GM23248 (cell line): ENCODE measurements at regions not wholly inside any gene's neighbourhood (a gene's known extent, or its start where the extent isn't known, plus 50 kb on each side); places are given as distances from the start of the nearest gene placed in this dataset.

ENCODE experiments used
- DNase-seq: peaks from one replicate; pipeline ENCODE4 v3.0.0-alpha.2; 2015
- H2AFZ ChIP-seq: fragments of 200-600 bp; sonication (generic); 2 replicates; pipeline ENCODE4 v1.6.1; 2016; ENCODE audit warnings: antibody characterized with exemption
- H3F3A ChIP-seq: fragments of 200-600 bp; sonication (generic); 2 replicates; pipeline ENCODE4 v1.6.1; 2016; ENCODE audit warnings: mild to moderate bottlenecking, antibody characterized with exemption, mixed run types; ENCODE audit not compliant: insufficient read depth
- H3K27ac ChIP-seq: fragments of 200-600 bp; sonication (generic); 2 replicates; pipeline ENCODE4 v1.5.1; 2016; ENCODE audit warnings: mild to moderate bottlenecking
- H3K27me3 ChIP-seq: fragments of 200-600 bp; sonication (generic); replicated peaks from 2 replicates; pipeline ENCODE4 v1.6.1; 2016; ENCODE audit warnings: mild to moderate bottlenecking; ENCODE audit not compliant: insufficient read depth
- H3K36me3 ChIP-seq: fragments of 200-600 bp; sonication (generic); 2 replicates; pipeline ENCODE4 v1.6.1; 2016; ENCODE audit warnings: low read depth, mild to moderate bottlenecking
- H3K4me1 ChIP-seq: fragments of 200-600 bp; sonication (generic); 2 replicates; pipeline ENCODE4 v1.6.1; 2016; ENCODE audit warnings: mild to moderate bottlenecking; ENCODE audit not compliant: insufficient read depth
- H3K4me2 ChIP-seq: fragments of 200-600 bp; sonication (generic); one replicate; pipeline ENCODE4 v1.6.1; 2016; ENCODE audit warnings: mild to moderate bottlenecking; ENCODE audit not compliant: unreplicated experiment
- H3K4me3 ChIP-seq: fragments of 200-600 bp; sonication (generic); 2 replicates; pipeline ENCODE4 v1.5.1; 2016; ENCODE audit warnings: mild to moderate bottlenecking
- H3K79me2 ChIP-seq: fragments of 200-600 bp; sonication (generic); 2 replicates; pipeline ENCODE4 v1.6.1; 2016; ENCODE audit warnings: mild to moderate bottlenecking; ENCODE audit not compliant: insufficient read depth
- H3K9ac ChIP-seq: fragments of 200-600 bp; sonication (generic); 2 replicates; pipeline ENCODE4 v1.6.1; 2016; ENCODE audit warnings: mild to moderate bottlenecking
- H3K9me2 ChIP-seq: fragments of 200-600 bp; sonication (generic); 2 replicates; pipeline ENCODE4 v1.6.1; 2016; ENCODE audit warnings: mixed run types, mild to moderate bottlenecking, moderate library complexity; ENCODE audit not compliant: insufficient read depth
- H3K9me3 ChIP-seq: fragments of 200-600 bp; sonication (generic); one replicate; pipeline ENCODE4 v1.6.1; 2017; ENCODE audit warnings: low read depth
- H4K20me1 ChIP-seq: fragments of 200-600 bp; sonication (generic); 2 replicates; pipeline ENCODE4 v1.6.0; 2016; ENCODE audit not compliant: insufficient read depth
- EZH2 ChIP-seq: fragments of 200-600 bp; sonication (generic); IDR thresholded peaks from 2 replicates; pipeline ENCODE4 v1.6.1; 2018; ENCODE audit warnings: antibody characterized with exemption, mild to moderate bottlenecking; ENCODE audit not compliant: insufficient read depth, poor library complexity, severe bottlenecking
- EZH2phosphoT487 ChIP-seq: fragments of 200-600 bp; sonication (generic); IDR thresholded peaks from 2 replicates; pipeline ENCODE4 v1.6.1; 2018; ENCODE audit warnings: antibody characterized with exemption, moderate library complexity, mild to moderate bottlenecking, low read depth; ENCODE audit not compliant: insufficient read depth
- WGBS, 2 experiments: methylation state at CpG; one replicate each; pipeline ENCODE4 v1.1.6; 2015 to 2017; ENCODE audit warnings: low lambda C conversion rate in 2 of 2, low coverage in 1 of 2; ENCODE audit errors: missing lambda C conversion rate in 2 of 2; 5-methylcytosine and 5-hydroxymethylcytosine counted together
- in situ Hi-C: fragments of 300-500 bp; cut with MboI; formaldehyde crosslinking; loops from 2 replicates; pipeline ENCODE4 v1.15.0; 2020

- no peak overlapping the region for H2AFZ ChIP-seq
- H4K20me1 ChIP-seq = no peaks in the 10 kb centered on the region
- H3K27ac ChIP-seq = no peak overlapping the region
- H3K4me2 ChIP-seq = no peak overlapping the region
- peaks cover 16% of the 10 kb centered on the region for H3K4me1 ChIP-seq
- no peak overlapping the region for H3K9ac ChIP-seq
- H3K4me3 ChIP-seq = no peak overlapping the region
- no peaks in the 10 kb centered on the region for H3K36me3 ChIP-seq
- TF ChIP-seq EZH2 (no peak), EZH2phosphoT487 (no peak)
- no peaks in the 10 kb centered on the region for H3K27me3 ChIP-seq
- no peaks in the 10 kb centered on the region for H3K9me2 ChIP-seq
- in situ Hi-C loops = no loop called here
- no peaks in the 10 kb centered on the region for H3K9me3 ChIP-seq
- WGBS, 2 experiments = 80 to 88% methylated on average over 1 of the region's 1 CpG
- H3F3A ChIP-seq = peaks cover 5% of the 10 kb centered on the region; the same call in 1 of the 2 replicates
- DNase-seq = no peak
- H3K79me2 ChIP-seq = no peaks in the 10 kb centered on the region
Observed at GRCh38 chr1:59113876-59114457, 182.9 kb upstream of the FGGY start.

DNA sequence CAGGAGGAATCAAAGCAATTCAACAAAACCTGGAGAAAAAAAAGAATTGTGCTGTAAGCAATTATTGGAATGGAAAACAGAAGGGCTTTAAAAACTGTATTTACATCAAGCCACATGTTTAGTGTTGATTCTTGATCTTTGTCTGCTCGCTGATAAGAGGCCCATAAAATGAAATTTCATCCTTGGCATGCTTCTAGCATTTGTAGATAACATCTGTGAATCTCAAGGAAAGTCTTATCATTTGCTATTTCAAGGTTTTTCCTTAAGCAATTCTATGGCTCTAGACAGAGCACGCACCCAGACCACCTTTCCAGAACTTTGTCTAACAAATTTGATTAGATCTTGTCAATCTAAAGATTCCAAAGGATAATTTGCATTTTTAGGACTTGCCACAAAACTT lies 181.0 kb upstream of the FGGY start:
- Histone ChIP-seq H3F3A (peaks cover 5% of the 10 kb centered on the region; the same call in 1 of the 2 replicates), H3K4me3 (no peak overlapping the region), H3K27me3 (no peaks in the 10 kb centered on the region), H3K9me3 (no peaks in the 10 kb centered on the region), H3K4me2 (no peak overlapping the region), H3K9me2 (no peaks in the 10 kb centered on the region), H4K20me1 (no peaks in the 10 kb centered on the region), H2AFZ (0 out of 2 replicates have a peak overlapping the region, but pooled peaks have one; percentile 52), H3K4me1 (peaks cover 16% of the 10 kb centered on the region), H3K9ac (no peak overlapping the region), H3K27ac (no peak overlapping the region), H3K79me2 (no peaks in the 10 kb centered on the region), H3K36me3 (no peaks in the 10 kb centered on the region)
- no peak for TF ChIP-seq EZH2
- no peak for TF ChIP-seq EZH2phosphoT487
- DNase-seq = no peak
- 96 to 98% methylated on average over 2 of the region's 2 CpGs for WGBS, 2 experiments
- in situ Hi-C loops = no loop called here

DNA sequence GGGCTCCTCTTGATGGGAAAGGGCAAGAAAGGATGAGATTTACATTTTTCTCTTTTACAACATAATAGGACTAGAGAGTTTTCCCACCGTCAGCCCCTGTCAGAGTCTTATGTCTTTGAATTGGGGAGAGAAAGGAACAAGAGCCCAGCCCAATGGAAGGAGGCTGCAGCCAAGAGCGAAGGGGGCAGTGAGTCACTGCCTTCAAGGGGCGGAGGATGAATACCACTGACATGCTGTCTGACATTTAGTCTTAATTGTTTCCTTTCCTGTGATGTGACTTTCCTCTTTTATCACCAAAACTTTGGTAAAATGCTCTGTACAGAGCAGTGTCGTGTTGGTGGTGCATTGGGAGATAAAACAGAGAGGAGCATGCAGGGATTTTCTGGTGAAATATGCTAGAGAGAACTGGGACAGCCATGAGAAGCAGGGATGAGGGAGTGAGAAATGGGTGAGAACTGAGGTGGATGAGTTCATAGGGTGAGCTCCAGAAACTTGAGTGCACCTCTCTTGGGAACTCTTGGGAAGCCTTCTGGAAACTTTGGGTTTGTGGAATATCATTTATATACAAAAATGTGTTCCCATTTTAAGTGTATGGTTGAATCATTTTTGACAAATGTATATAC lies 179.9 kb upstream of the FGGY start:
- 0 to 2% methylated on average over 4 of the region's 4 CpGs for WGBS, 2 experiments
- H4K20me1 ChIP-seq = no peaks in the 10 kb centered on the region
- in situ Hi-C loops = no loop called here
- H3K79me2 ChIP-seq = no peaks in the 10 kb centered on the region
- peak; percentile 75 for DNase-seq
- peak overlapping the region; percentile 37 for H3K27ac ChIP-seq
- no peaks in the 10 kb centered on the region for H3K9me2 ChIP-seq
- 0 out of 2 replicates have a peak overlapping the region, but pooled peaks have one; percentile 5 for H3K4me3 ChIP-seq
- H3K36me3 ChIP-seq = no peaks in the 10 kb centered on the region
- TF ChIP-seq EZH2phosphoT487 (no peak), EZH2 (no peak)
- H3K4me2 ChIP-seq = peak overlapping the region; percentile 53
- H3K27me3 ChIP-seq = no peaks in the 10 kb centered on the region
- H2AFZ ChIP-seq = peak overlapping the region; percentile 52
- no peak overlapping the region for H3K9ac ChIP-seq
- no peaks in the 10 kb centered on the region for H3K9me3 ChIP-seq
- H3F3A ChIP-seq = peaks cover 5% of the 10 kb centered on the region; the same call in 1 of the 2 replicates
- peaks cover 20% of the 10 kb centered on the region for H3K4me1 ChIP-seq

DNA sequence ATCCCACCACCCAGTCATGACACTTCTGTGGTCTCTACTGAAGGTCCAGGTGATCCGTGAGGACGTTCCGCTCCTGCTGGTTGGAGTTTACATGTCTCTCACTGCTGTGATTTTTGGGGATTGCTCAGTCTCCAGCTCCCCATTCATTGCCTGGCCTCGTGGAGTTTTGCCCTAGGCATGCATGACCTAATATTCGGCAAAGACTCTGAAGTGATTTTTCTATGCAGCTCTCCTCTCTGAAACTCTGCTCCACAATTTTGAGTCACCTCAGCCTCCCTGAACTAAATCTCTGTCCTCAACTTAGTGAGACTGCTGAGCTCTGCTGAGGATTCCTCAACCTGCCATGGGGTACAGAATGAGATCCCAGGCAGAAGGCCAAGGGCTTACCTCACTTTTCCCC lies 174.4 kb upstream of the FGGY start:
- no peaks in the 10 kb centered on the region for H4K20me1 ChIP-seq
- DNase-seq = peak; percentile 44
- H3K79me2 ChIP-seq = no peaks in the 10 kb centered on the region
- TF ChIP-seq EZH2 (no peak), EZH2phosphoT487 (no peak)
- in situ Hi-C loops = no loop called here
- peak overlapping the region; percentile 44 for H3K4me2 ChIP-seq
- H3K36me3 ChIP-seq = no peaks in the 10 kb centered on the region
- H3K27me3 ChIP-seq = no peaks in the 10 kb centered on the region
- 56 to 59% methylated on average over 5 of the region's 5 CpGs for WGBS, 2 experiments
- H3K9ac ChIP-seq = no peak overlapping the region
- H3K9me3 ChIP-seq = no peaks in the 10 kb centered on the region
- no peak overlapping the region for H3K4me3 ChIP-seq
- peaks cover 48% of the 10 kb centered on the region for H3F3A ChIP-seq
- peaks cover 60% of the 10 kb centered on the region for H3K4me1 ChIP-seq
- 0 out of 2 replicates have a peak overlapping the region, but pooled peaks have one; percentile 24 for H3K27ac ChIP-seq
- H2AFZ ChIP-seq = 0 out of 2 replicates have a peak overlapping the region, but pooled peaks have one; percentile 16
- no peaks in the 10 kb centered on the region for H3K9me2 ChIP-seq
